ENCODE measurements at regions not wholly inside any gene's neighbourhood (a gene's known extent, or its start where the extent isn't known, plus 50 kb on each side); places are given as distances from the start of the nearest gene placed in this dataset.

DNA sequence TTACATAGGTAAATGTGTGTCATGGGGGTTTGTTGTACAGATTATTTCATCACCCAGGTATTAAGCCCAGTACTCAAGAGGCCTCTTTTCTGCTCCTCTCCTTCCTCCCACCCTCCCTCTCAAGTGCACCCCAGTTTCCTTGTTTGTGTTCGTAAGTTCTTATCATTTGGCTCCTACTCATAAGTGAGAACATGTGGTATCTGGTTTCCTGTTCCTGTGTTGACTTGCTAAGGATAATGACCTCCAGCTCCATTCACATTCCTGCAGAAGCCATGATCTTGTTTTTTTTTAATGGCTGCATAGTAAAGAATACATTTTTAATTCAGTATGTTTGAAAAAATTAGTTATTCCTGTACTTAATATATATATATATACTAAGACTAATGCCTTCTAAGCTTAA lies 107.7 kb downstream of the CLDN17 start:
- WGBS (ENCODE audit: insufficient coverage, insufficient replicate concordance, low lambda C conversion rate, missing lambda C conversion rate) = no CpG with 5 or more reads among the region's 1 CpG
- ChIA-PET CTCF (interaction anchor here (0.9 kb wide), 1 partner anchor 8 kb away, joined by 4 read pairs; no protein-coding TSS in a partner anchor), RAD21 (ENCODE audit: unreplicated experiment) (no interaction called here), POLR2A (no interaction called here), SMC1A (ENCODE audit: uncharacterized antibody, unreplicated experiment) (no interaction called here)
- H3K4me3 ChIP-seq = no peak overlapping the region
- H4K20me1 ChIP-seq (ENCODE audit: control insufficient read depth, insufficient read depth) = no peaks in the 10 kb centered on the region
- in situ Hi-C loops (cut with MboI) (loop anchor here (25.0 kb wide), 1 partner anchor 1528 kb away; no protein-coding TSS in a partner anchor), intact Hi-C loops (cut with micrococcal nuclease; ENCODE audit: unreplicated experiment) (no loop called here)
- DNase-seq (ENCODE audit: low read depth, low spot score) (no peak), ATAC-seq (no peak), FAIRE-seq (no peak)
- no peaks in the 10 kb centered on the region for H3K36me3 ChIP-seq (ENCODE audit: control insufficient read depth in 2 of 2, insufficient read depth in 2 of 2, low read length in 1 of 2)
- no peaks in the 10 kb centered on the region for H3K27me3 ChIP-seq (replicated peaks in 1 of 2; ENCODE audit: control insufficient read depth in 2 of 2, insufficient read depth in 2 of 2, low read length in 1 of 2)
- no peak overlapping the region for H3K4me2 ChIP-seq (ENCODE audit: control insufficient read depth, insufficient read depth)
- BruUV-seq (replicated peaks) = no TSS peak
- no peaks in the 10 kb centered on the region for H3K79me2 ChIP-seq (ENCODE audit: control insufficient read depth, insufficient read depth, low read length)
- no peak overlapping the region for H3K27ac ChIP-seq (ENCODE audit: control insufficient read depth, insufficient read depth)
- TF ChIP-seq BMI1 (IDR thresholded peaks at IDR 0.05; ENCODE audit: borderline replicate concordance) (no peak), E2F4 (IDR thresholded peaks at IDR 0.05; ENCODE audit: low read depth, low read length) (no peak), GATAD2B (conservative IDR thresholded peaks at IDR 0.05; ENCODE audit: low read depth) (no peak), RELA (IDR thresholded peaks at IDR 0.05; ENCODE audit: borderline replicate concordance, partially characterized antibody) (no peak), PAX5 (IDR thresholded peaks at IDR 0.05; ENCODE audit: borderline replicate concordance, low read depth, low read length) (no peak), PKNOX1 (IDR thresholded peaks at IDR 0.05) (no peak), MYB (IDR thresholded peaks at IDR 0.05; ENCODE audit: borderline replicate concordance, low read depth, low read length) (no peak), MXI1 (IDR thresholded peaks at IDR 0.05; ENCODE audit: low read depth, low read length) (no peak), ZBED1 (IDR thresholded peaks at IDR 0.05; ENCODE audit: borderline replicate concordance) (no peak), POLR2AphosphoS5 (IDR thresholded peaks at IDR 0.05; ENCODE audit: low read length) (no peak), ZSCAN29 (IDR thresholded peaks at IDR 0.05) (no peak), POLR2AphosphoS2 (IDR thresholded peaks at IDR 0.05; ENCODE audit: low read depth, low read length) (no peak), CHD1 (IDR thresholded peaks at IDR 0.05; ENCODE audit: low read depth, low read length) (no peak), BCL3 (IDR thresholded peaks at IDR 0.05; ENCODE audit: borderline replicate concordance, insufficient read depth, low read depth, low read length, poor library complexity, severe bottlenecking) (no peak)
- TF ChIP-seq, protein P1, sequence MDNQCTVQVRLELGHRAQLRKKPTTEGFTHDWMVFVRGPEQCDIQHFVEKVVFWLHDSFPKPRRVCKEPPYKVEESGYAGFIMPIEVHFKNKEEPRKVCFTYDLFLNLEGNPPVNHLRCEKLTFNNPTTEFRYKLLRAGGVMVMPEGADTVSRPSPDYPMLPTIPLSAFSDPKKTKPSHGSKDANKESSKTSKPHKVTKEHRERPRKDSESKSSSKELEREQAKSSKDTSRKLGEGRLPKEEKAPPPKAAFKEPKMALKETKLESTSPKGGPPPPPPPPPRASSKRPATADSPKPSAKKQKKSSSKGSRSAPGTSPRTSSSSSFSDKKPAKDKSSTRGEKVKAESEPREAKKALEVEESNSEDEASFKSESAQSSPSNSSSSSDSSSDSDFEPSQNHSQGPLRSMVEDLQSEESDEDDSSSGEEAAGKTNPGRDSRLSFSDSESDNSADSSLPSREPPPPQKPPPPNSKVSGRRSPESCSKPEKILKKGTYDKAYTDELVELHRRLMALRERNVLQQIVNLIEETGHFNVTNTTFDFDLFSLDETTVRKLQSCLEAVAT (IDR thresholded peaks at IDR 0.05) = no peak
- H2AFZ ChIP-seq (ENCODE audit: control insufficient read depth, low read depth, low read length) = no peak overlapping the region
- no peaks in the 10 kb centered on the region for H3K9me3 ChIP-seq (replicated peaks; ENCODE audit: control insufficient read depth, insufficient read depth, low read length)
- H3K4me1 ChIP-seq (ENCODE audit: control insufficient read depth, insufficient read depth, low read length) = no peaks in the 10 kb centered on the region
- H3K9ac ChIP-seq (ENCODE audit: control insufficient read depth, insufficient read depth, low read length) = no peak overlapping the region
